CD14-positive monocyte (primary cell): ENCODE measurements at regions not wholly inside any gene's neighbourhood (a gene's known extent, or its start where the extent isn't known, plus 50 kb on each side); places are given as distances from the start of the nearest gene placed in this dataset.

ENCODE experiments used
- DNase-seq, 3 donors: peaks; one replicate each; pipeline ENCODE4 v3.0.0-alpha.2; 2011 to 2022
- H2AFZ ChIP-seq: 2 replicates; pipeline ENCODE4 v1.6.0; 2012; ENCODE audit warnings: mild to moderate bottlenecking, low read depth, low read length, inconsistent platforms; ENCODE audit not compliant: insufficient read depth, poor library complexity, severe bottlenecking
- H3K27ac ChIP-seq, 2 donors: 1 replicate in 1 of 2; 2 replicates in 1 of 2; pipeline ENCODE4 v1.5.1; 2012 to 2013; ENCODE audit warnings: low read length in 2 of 2, control low read depth in 1 of 2, inconsistent platforms in 1 of 2, low read depth in 1 of 2, mild to moderate bottlenecking in 1 of 2
- H3K27me3 ChIP-seq, 2 donors: one replicate each; pipeline versions ENCODE4 v1.6.0 to v1.6.1; 2011 to 2013; ENCODE audit warnings: low read length in 2 of 2; ENCODE audit not compliant: control insufficient read depth in 2 of 2, insufficient read depth in 2 of 2
- H3K36me3 ChIP-seq, 2 donors: replicated peaks in 1 of 2; 1 replicate in 1 of 2; 2 replicates in 1 of 2; pipeline versions ENCODE4 v1.5.1 to v1.6.1; 2012 to 2013; ENCODE audit warnings: low read length in 2 of 2, control low read depth in 1 of 2, inconsistent platforms in 1 of 2, mild to moderate bottlenecking in 1 of 2; ENCODE audit not compliant: insufficient read depth in 2 of 2, control insufficient read depth in 1 of 2
- H3K4me1 ChIP-seq, 2 donors: 1 replicate in 1 of 2; 2 replicates in 1 of 2; pipeline versions ENCODE4 v1.5.1 to v1.6.1; 2012 to 2013; ENCODE audit warnings: low read length in 2 of 2, control low read depth in 1 of 2, inconsistent platforms in 1 of 2, mild to moderate bottlenecking in 1 of 2, moderate library complexity in 1 of 2; ENCODE audit not compliant: insufficient read depth in 2 of 2, control insufficient read depth in 1 of 2
- H3K4me2 ChIP-seq: replicated peaks from 2 replicates; pipeline ENCODE3; 2012; ENCODE audit warnings: low read length, moderate library complexity, mild to moderate bottlenecking; ENCODE audit not compliant: poor library complexity, severe bottlenecking; ENCODE audit errors: extremely low read depth
- H3K4me3 ChIP-seq, 3 experiments: fragments of 200-600 bp in 1 of 3; sonication (generic) in 1 of 3; replicated peaks in 1 of 3; 1 replicate in 2 of 3; 2 replicates in 1 of 3; pipeline ENCODE4 v1.5.1; 2011 to 2013; ENCODE audit warnings: low read length in 3 of 3, mild to moderate bottlenecking in 3 of 3, control low read depth in 2 of 3, low read depth in 2 of 3, inconsistent platforms in 1 of 3, moderate library complexity in 1 of 3
- H3K79me2 ChIP-seq: 2 replicates; pipeline ENCODE4 v1.6.0; 2012; ENCODE audit warnings: mild to moderate bottlenecking, control low read depth, inconsistent platforms, low read length, moderate library complexity; ENCODE audit not compliant: insufficient read depth
- H3K9ac ChIP-seq: 2 replicates; pipeline ENCODE4 v1.6.0; 2017; ENCODE audit warnings: low read length, mild to moderate bottlenecking; ENCODE audit not compliant: insufficient read depth, poor library complexity, severe bottlenecking
- H3K9me3 ChIP-seq, 2 donors: replicated peaks in 1 of 2; 1 replicate in 1 of 2; 2 replicates in 1 of 2; pipeline versions ENCODE4 v1.5.1 to v1.6.1; 2012 to 2013; ENCODE audit warnings: low read length in 2 of 2, control low read depth in 1 of 2; ENCODE audit not compliant: control insufficient read depth in 1 of 2, insufficient read depth in 1 of 2
- H4K20me1 ChIP-seq: 2 replicates; pipeline ENCODE4 v1.6.0; 2012; ENCODE audit warnings: mild to moderate bottlenecking, low read length, control low read depth, moderate library complexity; ENCODE audit not compliant: insufficient read depth
- H3K27ac Mint-ChIP-seq, 7 donors: one replicate each; pipeline ENCODE4 v1.8.0; 2020; ENCODE audit warnings: mild to moderate bottlenecking in 7 of 7, mixed read lengths in 7 of 7, moderate library complexity in 6 of 7, inconsistent platforms in 2 of 7
- H3K27me3 Mint-ChIP-seq, 3 donors: one replicate each; pipeline ENCODE4 v1.8.0; 2021 to 2022; ENCODE audit warnings: low read depth in 3 of 3, mild to moderate bottlenecking in 3 of 3, mixed read lengths in 3 of 3, moderate library complexity in 3 of 3, inconsistent platforms in 1 of 3
- H3K36me3 Mint-ChIP-seq, 2 donors: one replicate each; pipeline ENCODE4 v1.8.0; 2020; ENCODE audit warnings: mixed read lengths in 2 of 2, inconsistent platforms in 1 of 2, mild to moderate bottlenecking in 1 of 2
- H3K4me1 Mint-ChIP-seq: one replicate; pipeline ENCODE4 v1.8.0; 2020; ENCODE audit warnings: mild to moderate bottlenecking, mixed read lengths
- H3K4me3 Mint-ChIP-seq, 2 donors: one replicate each; pipeline ENCODE4 v1.8.0; 2020; ENCODE audit warnings: mild to moderate bottlenecking in 2 of 2, mixed read lengths in 2 of 2, moderate library complexity in 1 of 2
- H3K9me3 Mint-ChIP-seq, 7 donors: one replicate each; pipeline ENCODE4 v1.8.0; 2020 to 2022; ENCODE audit warnings: mixed read lengths in 7 of 7, mild to moderate bottlenecking in 6 of 7, moderate library complexity in 6 of 7, inconsistent platforms in 2 of 7
- WGBS: methylation state at CpG from one replicate; pipeline ENCODE4 v1.1.5; 2013; ENCODE audit warnings: missing lambda C conversion rate; ENCODE audit not compliant: insufficient coverage; 5-methylcytosine and 5-hydroxymethylcytosine counted together
- intact Hi-C, 2 donors: fragments of 100-400 bp; cut with micrococcal nuclease; formaldehyde crosslinking; loops; one replicate each; pipeline versions ENCODE4 v1.15.0 to v1.15.1; 2023
- TF ChIP-seq, protein P1 (sequence below): fragments of 200-600 bp; IDR thresholded peaks from one replicate; pipeline ENCODE4 v1.8.0; 2022; ENCODE audit warnings: antibody characterized with exemption, mild to moderate bottlenecking

DNA sequence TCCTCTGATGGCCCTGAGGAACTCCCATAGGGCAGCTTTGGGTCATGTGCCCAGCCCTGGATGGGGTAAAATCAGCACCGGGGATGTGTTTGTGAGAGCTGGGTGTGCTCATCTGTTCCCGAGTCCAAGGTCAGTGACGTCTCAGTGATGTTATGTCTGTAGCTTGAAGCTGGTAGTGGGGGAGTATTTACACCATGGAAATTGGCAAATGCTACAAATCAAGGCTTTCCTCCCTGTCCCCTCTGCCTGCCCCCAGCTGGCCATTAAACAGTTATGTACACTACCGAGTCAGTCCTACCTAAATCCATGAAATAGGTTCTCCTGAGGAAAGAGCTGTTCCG lies 117.8 kb upstream of the SLC25A33 start:
- no peak overlapping the region for H2AFZ ChIP-seq
- Mint-ChIP-seq H3K36me3 (no peaks in the 10 kb centered on the region), H3K4me3 (no peak overlapping the region), H3K4me1 (peaks cover 15% of the 10 kb centered on the region), H3K9me3 (peaks cover 0 to 4% (median 0%) of the 10 kb centered on the region in 7 donors), H3K27ac (no peak overlapping the region), H3K27me3 (peaks cover 24 to 39% (median 29%) of the 10 kb centered on the region in 3 donors)
- H3K4me2 ChIP-seq = no peak overlapping the region
- H3K4me3 ChIP-seq = no peak overlapping the region
- H3K9ac ChIP-seq = no peak overlapping the region
- DNase-seq = no peak
- no peaks in the 10 kb centered on the region for H4K20me1 ChIP-seq
- TF ChIP-seq, protein P1, sequence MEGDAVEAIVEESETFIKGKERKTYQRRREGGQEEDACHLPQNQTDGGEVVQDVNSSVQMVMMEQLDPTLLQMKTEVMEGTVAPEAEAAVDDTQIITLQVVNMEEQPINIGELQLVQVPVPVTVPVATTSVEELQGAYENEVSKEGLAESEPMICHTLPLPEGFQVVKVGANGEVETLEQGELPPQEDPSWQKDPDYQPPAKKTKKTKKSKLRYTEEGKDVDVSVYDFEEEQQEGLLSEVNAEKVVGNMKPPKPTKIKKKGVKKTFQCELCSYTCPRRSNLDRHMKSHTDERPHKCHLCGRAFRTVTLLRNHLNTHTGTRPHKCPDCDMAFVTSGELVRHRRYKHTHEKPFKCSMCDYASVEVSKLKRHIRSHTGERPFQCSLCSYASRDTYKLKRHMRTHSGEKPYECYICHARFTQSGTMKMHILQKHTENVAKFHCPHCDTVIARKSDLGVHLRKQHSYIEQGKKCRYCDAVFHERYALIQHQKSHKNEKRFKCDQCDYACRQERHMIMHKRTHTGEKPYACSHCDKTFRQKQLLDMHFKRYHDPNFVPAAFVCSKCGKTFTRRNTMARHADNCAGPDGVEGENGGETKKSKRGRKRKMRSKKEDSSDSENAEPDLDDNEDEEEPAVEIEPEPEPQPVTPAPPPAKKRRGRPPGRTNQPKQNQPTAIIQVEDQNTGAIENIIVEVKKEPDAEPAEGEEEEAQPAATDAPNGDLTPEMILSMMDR = no peak
- intact Hi-C loops = no loop called here
- H3K27ac ChIP-seq = no peak overlapping the region
- H3K9me3 ChIP-seq = peaks cover 0 to 3% of the 10 kb centered on the region in 2 donors
- no peaks in the 10 kb centered on the region for H3K36me3 ChIP-seq
- peaks cover 0 to 12% of the 10 kb centered on the region in 2 donors for H3K27me3 ChIP-seq
- WGBS = 94% methylated on average over 3 of the region's 5 CpGs
- H3K79me2 ChIP-seq = no peaks in the 10 kb centered on the region
- peaks cover 14% of the 10 kb centered on the region in 2 donors for H3K4me1 ChIP-seq

DNA sequence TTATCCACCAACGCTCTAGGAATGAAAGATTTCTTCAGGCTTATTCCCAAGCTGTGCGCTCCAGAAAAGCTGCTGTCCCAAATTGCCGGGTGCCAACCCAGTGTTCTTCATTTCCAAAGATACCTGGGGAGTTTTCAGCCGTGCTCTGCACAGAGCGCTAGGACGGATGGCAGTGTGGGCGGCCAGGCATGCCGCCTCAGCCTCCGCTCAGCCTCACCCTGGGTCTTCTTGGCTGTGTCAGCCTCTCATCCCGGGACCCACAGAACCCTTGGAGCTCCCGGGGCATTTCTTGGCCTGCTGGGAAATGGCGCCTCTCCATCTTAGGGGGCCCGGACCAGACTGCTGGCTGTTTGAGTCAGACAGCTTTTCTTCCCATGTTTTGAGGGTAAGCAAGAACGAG lies 116.9 kb upstream of the SLC25A33 start:
- Histone ChIP-seq H3K9me3 (peaks cover 0 to 3% of the 10 kb centered on the region in 2 donors), H3K27me3 (peaks cover 0 to 12% of the 10 kb centered on the region in 2 donors), H3K9ac (no peak overlapping the region), H3K4me3 (no peak overlapping the region), H3K4me1 (peaks cover 16 to 18% of the 10 kb centered on the region in 2 donors), H3K27ac (no peak overlapping the region), H2AFZ (no peak overlapping the region), H4K20me1 (no peaks in the 10 kb centered on the region), H3K36me3 (no peaks in the 10 kb centered on the region), H3K4me2 (no peak overlapping the region), H3K79me2 (no peaks in the 10 kb centered on the region)
- peaks cover 18% of the 10 kb centered on the region for H3K4me1 Mint-ChIP-seq
- no peak overlapping the region for H3K27ac Mint-ChIP-seq
- 93% methylated on average over 10 of the region's 14 CpGs for WGBS
- peaks cover 23 to 43% (median 31%) of the 10 kb centered on the region in 3 donors for H3K27me3 Mint-ChIP-seq
- intact Hi-C loops = no loop called here
- H3K36me3 Mint-ChIP-seq = no peaks in the 10 kb centered on the region
- H3K9me3 Mint-ChIP-seq = peaks cover 0 to 4% (median 0%) of the 10 kb centered on the region in 7 donors
- TF ChIP-seq, protein P1 = no peak
- no peak overlapping the region for H3K4me3 Mint-ChIP-seq
- no peak for DNase-seq
